HCT116 (cell line): ENCODE measurements at regions not wholly inside any gene's neighbourhood (a gene's known extent, or its start where the extent isn't known, plus 50 kb on each side); places are given as distances from the start of the nearest gene placed in this dataset.
"Not testable (repeated sequence)": the region's sequence is repeated elsewhere in the genome, so short reads cannot be mapped to it uniquely, and the experiment has no call there.

Source experiments
- ATAC-seq: fragments of 200-7000 bp; cut with Tn5 transposase; 2 replicates; pipeline ENCODE4 v1.9.1; 2020; ENCODE audit warnings: mild to moderate bottlenecking, moderate library complexity
- BruUV-seq: library from RNA; stranded (reverse); fragments of 400-500 nt; replicated peaks from 2 replicates; lab custom pipeline; 2021; lab: Mats Ljungman, UMichigan
- CTCF ChIA-PET: fragments of 300-600 bp; sonication (Branson Sonifier 250); formaldehyde crosslinking; loops from one replicate; lab custom pipeline; 2021; ENCODE audit warnings: antibody characterized with exemption; lab: Charles Lee
- POLR2A ChIA-PET: fragments of 300-600, 350-600 bp; sonication (Branson Sonifier 250); formaldehyde crosslinking; loops from one replicate; lab custom pipeline; 2021; ENCODE audit warnings: antibody characterized with exemption; lab: Charles Lee
- RAD21 ChIA-PET, 2 experiments: fragments of 300-600 bp; sonication (Branson Sonifier 250); formaldehyde crosslinking; loops; one replicate each; lab custom pipeline; 2023; ENCODE audit warnings: low total read pairs in 2 of 2; ENCODE audit not compliant: uncharacterized antibody in 2 of 2, unreplicated experiment in 2 of 2, low non-redundant PET in 1 of 2; lab: Charles Lee
- DNase-seq: peaks from one replicate; pipeline ENCODE4 v3.0.0-alpha.2; 2010; ENCODE audit warnings: low read depth, low spot score
- H2AFZ ChIP-seq: fragments of 200-600 bp; shearing (Covaris generic), sonication (generic); 2 replicates; pipeline ENCODE4 v1.6.1; 2017; ENCODE audit warnings: low read depth, mixed run types, mixed read lengths, antibody characterized with exemption, low read length; ENCODE audit not compliant: poor library complexity, severe bottlenecking
- H3K27ac ChIP-seq: 2 replicates; pipeline ENCODE4 v1.5.1; 2012; ENCODE audit warnings: low read depth, low read length
- H3K27me3 ChIP-seq: fragments of 200-600 bp; sonication (generic); 2 replicates; pipeline ENCODE4 v1.6.1; 2016; ENCODE audit warnings: mixed run types, low read length, mixed read lengths; ENCODE audit not compliant: insufficient read depth
- H3K36me3 ChIP-seq, 2 experiments: fragments of 200-500 bp in 1 of 2; fragments of 200-600 bp in 1 of 2; sonication (Bioruptor generic) in 1 of 2; sonication (generic) in 1 of 2; 2 replicates each; pipeline versions ENCODE4 v1.5.1 to v1.6.1; 2014 to 2016; ENCODE audit warnings: low read length in 2 of 2, inconsistent platforms in 1 of 2, mixed read lengths in 1 of 2, mixed run types in 1 of 2; ENCODE audit not compliant: insufficient read depth in 2 of 2, control insufficient read depth in 1 of 2
- H3K4me1 ChIP-seq, 2 experiments: fragments of 200-600 bp in 1 of 2; sonication (generic) in 1 of 2; 2 replicates each; pipeline versions ENCODE4 v1.5.1 to v1.6.1; 2012 to 2017; ENCODE audit warnings: low read length in 2 of 2, inconsistent platforms in 1 of 2, mild to moderate bottlenecking in 1 of 2, mixed read lengths in 1 of 2, mixed run types in 1 of 2, moderate library complexity in 1 of 2; ENCODE audit not compliant: insufficient read depth in 2 of 2, control insufficient read depth in 1 of 2
- H3K4me2 ChIP-seq: fragments of 200-600 bp; sonication (generic); 2 replicates; pipeline ENCODE4 v1.6.1; 2017; ENCODE audit warnings: mixed run types, low read length, mixed read lengths
- H3K4me3 ChIP-seq, 2 experiments: fragments of 200-600 bp in 1 of 2; sonication (generic) in 1 of 2; replicated peaks in 1 of 2; 2 replicates each; pipeline ENCODE4 v1.5.1; 2011 to 2016; ENCODE audit warnings: low read length in 2 of 2, control low read depth in 1 of 2, low read depth in 1 of 2, mild to moderate bottlenecking in 1 of 2, mixed read lengths in 1 of 2, mixed run types in 1 of 2
- H3K79me2 ChIP-seq: fragments of 200-600 bp; sonication (generic); 2 replicates; pipeline ENCODE4 v1.6.1; 2017; ENCODE audit warnings: mild to moderate bottlenecking, mixed run types, low read length, moderate library complexity, mixed read lengths; ENCODE audit not compliant: insufficient read depth
- H3K9ac ChIP-seq: fragments of 200-600 bp; sonication (generic); 2 replicates; pipeline ENCODE4 v1.6.1; 2016; ENCODE audit warnings: low read length, mixed read lengths
- H3K9me2 ChIP-seq: fragments of 200-600 bp; sonication (generic), shearing (Covaris generic); 2 replicates; pipeline ENCODE4 v1.6.1; 2017; ENCODE audit warnings: mixed run types, mild to moderate bottlenecking, moderate library complexity; ENCODE audit not compliant: insufficient read depth
- H3K9me3 ChIP-seq, 2 experiments: fragments of 200-500 bp in 1 of 2; fragments of 200-600 bp in 1 of 2; sonication (Bioruptor generic) in 1 of 2; sonication (generic) in 1 of 2; 2 replicates each; pipeline ENCODE4 v1.6.1; 2014 to 2017; ENCODE audit warnings: low read length in 2 of 2, mixed read lengths in 2 of 2, inconsistent platforms in 1 of 2, low read depth in 1 of 2, mild to moderate bottlenecking in 1 of 2, mixed run types in 1 of 2, moderate library complexity in 1 of 2; ENCODE audit not compliant: control insufficient read depth in 1 of 2, insufficient read depth in 1 of 2
- H4K20me1 ChIP-seq: fragments of 200-600 bp; sonication (generic), shearing (Covaris generic); 2 replicates; pipeline ENCODE4 v1.6.1; 2017; ENCODE audit warnings: mixed run types, mild to moderate bottlenecking, moderate library complexity; ENCODE audit not compliant: insufficient read depth
- intact Hi-C: fragments of 100-400 bp; cut with micrococcal nuclease; formaldehyde crosslinking; loops from 2 replicates; pipeline ENCODE4 v1.10.0; 2022

GRCh38 chr1:83471272-83471671 lies 527.7 kb downstream of the TTLL7 start:
- POLR2A ChIA-PET, ATAC-seq, DNase-seq, H3K27ac ChIP-seq, H3K4me2 ChIP-seq, H3K36me3 ChIP-seq, H3K4me3 ChIP-seq, H3K9ac ChIP-seq, H3K9me3 ChIP-seq, H3K27me3 ChIP-seq, BruUV-seq, H3K4me1 ChIP-seq, H4K20me1 ChIP-seq, H2AFZ ChIP-seq, H3K79me2 ChIP-seq, RAD21 ChIA-PET, intact Hi-C loops, H3K9me2 ChIP-seq, CTCF ChIA-PET: not testable (repeated sequence)

DNA sequence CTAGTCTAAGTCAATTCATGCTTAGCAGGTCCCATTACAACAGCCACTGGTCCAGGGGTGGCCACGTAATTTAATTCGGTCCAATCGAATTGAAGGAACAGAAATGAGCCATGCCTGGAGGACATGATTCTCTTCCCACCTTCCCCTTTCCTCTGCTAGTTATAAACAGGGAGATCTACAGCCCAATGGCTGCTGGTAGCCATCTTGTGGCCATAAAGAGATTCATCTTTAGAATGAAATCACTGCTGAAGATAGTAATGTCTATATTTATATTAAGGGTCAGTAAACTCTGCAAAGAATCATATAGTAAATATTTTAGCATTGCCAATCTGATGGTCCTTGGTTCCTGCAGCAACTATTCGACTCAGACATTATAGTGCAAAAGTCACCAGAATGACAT lies 530.6 kb downstream of the TTLL7 start:
- POLR2A ChIA-PET, intact Hi-C loops, BruUV-seq: not testable (repeated sequence)

DNA sequence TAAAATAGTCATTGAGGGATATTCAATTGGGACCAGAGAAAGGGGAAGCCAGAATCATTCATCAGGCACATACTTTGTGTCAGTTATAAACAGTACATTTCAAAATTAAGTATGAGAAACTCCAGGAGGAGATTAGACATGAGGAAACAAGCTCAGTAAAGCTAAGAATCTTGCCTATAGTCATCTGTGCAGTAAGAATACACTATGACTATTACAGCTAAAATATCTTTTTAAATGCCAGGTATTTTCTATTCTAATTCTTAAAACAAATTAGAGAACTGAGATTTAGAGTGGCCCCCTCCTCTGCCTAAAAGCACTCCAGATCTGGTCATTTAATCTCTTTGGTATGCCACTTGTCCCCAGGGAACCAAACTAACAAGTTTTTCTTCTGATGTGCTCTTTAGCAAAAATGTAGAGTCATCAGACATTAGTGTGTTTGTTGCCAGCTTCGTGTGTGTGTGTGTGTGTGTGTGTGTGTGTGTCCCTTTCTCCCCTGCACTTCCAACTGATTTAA lies 541.1 kb downstream of the TTLL7 start:
- H3K36me3 ChIP-seq, H3K9ac ChIP-seq, intact Hi-C loops, CTCF ChIA-PET, POLR2A ChIA-PET, H3K27me3 ChIP-seq, H3K9me2 ChIP-seq, H3K4me3 ChIP-seq, H3K79me2 ChIP-seq, H3K9me3 ChIP-seq, H3K27ac ChIP-seq, BruUV-seq, DNase-seq, ATAC-seq, H3K4me2 ChIP-seq, H4K20me1 ChIP-seq, H2AFZ ChIP-seq, RAD21 ChIA-PET, H3K4me1 ChIP-seq: not testable (repeated sequence)

More for the DNA sequence above, 530.6 kb downstream of the TTLL7 start:
- H3K36me3 ChIP-seq, H2AFZ ChIP-seq, H3K4me2 ChIP-seq, H3K4me1 ChIP-seq, H3K9ac ChIP-seq, H3K27me3 ChIP-seq, ATAC-seq, CTCF ChIA-PET, DNase-seq, H3K79me2 ChIP-seq, H3K4me3 ChIP-seq, H4K20me1 ChIP-seq, RAD21 ChIA-PET, H3K9me3 ChIP-seq, H3K9me2 ChIP-seq, H3K27ac ChIP-seq: not testable (repeated sequence)

DNA sequence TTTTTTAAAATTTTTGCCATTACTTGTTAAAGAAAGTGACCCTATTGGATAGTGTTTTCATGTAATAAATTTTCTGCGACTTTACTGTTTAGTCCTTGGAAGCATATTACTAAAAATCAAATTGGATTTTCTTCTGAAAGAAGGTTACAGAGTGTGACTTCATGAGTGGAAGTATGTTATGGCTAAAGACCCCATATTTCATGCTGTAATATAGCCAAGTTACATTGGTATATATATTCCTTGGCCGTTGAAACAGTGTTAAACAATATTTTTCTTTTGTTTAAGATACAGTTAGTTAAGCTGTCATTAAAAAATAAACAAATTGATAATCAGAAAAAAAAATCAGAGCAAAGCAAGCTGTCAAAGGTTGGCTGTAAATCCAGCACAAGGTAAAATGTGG lies 541.7 kb downstream of the TTLL7 start:
- H3K4me1 ChIP-seq, POLR2A ChIA-PET, H2AFZ ChIP-seq, H3K36me3 ChIP-seq, CTCF ChIA-PET, H3K4me3 ChIP-seq, H3K9me3 ChIP-seq, DNase-seq, RAD21 ChIA-PET, H3K4me2 ChIP-seq, H3K27me3 ChIP-seq, ATAC-seq, H3K9ac ChIP-seq, H3K79me2 ChIP-seq, BruUV-seq, H3K9me2 ChIP-seq, H3K27ac ChIP-seq, H4K20me1 ChIP-seq, intact Hi-C loops: not testable (repeated sequence)
